ENCODE measurements at regions not wholly inside any gene's neighbourhood (a gene's known extent, or its start where the extent isn't known, plus 50 kb on each side); places are given as distances from the start of the nearest gene placed in this dataset.

- no peak for DNase-seq
Measured at GRCh38 chr4:133062851-133063250, 86.2 kb upstream of the PCDH10 start.

- no peak for DNase-seq
Measured at GRCh38 chr4:133068083-133068482, 81.0 kb upstream of the PCDH10 start.

- DNase-seq, result no peak
Measured at GRCh38 chr4:133081246-133081645, 67.8 kb upstream of the PCDH10 start.

GRCh38 chr4:133084421-133084820, 64.7 kb upstream of the PCDH10 start:
- no peak for DNase-seq

- no peak for DNase-seq
Measured at GRCh38 chr4:133095591-133095990, 53.5 kb upstream of the PCDH10 start.

- no peak for DNase-seq
Measured at GRCh38 chr4:133096972-133097371, 52.1 kb upstream of the PCDH10 start.

All from right kidney (tissue), 1 donor.